OCI-LY1 (cell line): ENCODE measurements at regions not wholly inside any gene's neighbourhood (a gene's known extent, or its start where the extent isn't known, plus 50 kb on each side); places are given as distances from the start of the nearest gene placed in this dataset.

Experiments
- EZH2 ChIP-seq: fragments of 200-600 bp; sonication (generic), shearing (Covaris generic); IDR thresholded peaks from 2 replicates; pipeline ENCODE4 v1.8.0; 2017; ENCODE audit warnings: borderline replicate concordance, mixed run types, mild to moderate bottlenecking, antibody characterized with exemption, low read length, moderate library complexity, mixed read lengths
- TF ChIP-seq, protein P1 (sequence below): fragments of 200-600 bp; sonication (generic), shearing (Covaris generic); IDR thresholded peaks from 2 replicates; pipeline ENCODE4 v1.5.1; 2017; ENCODE audit warnings: mild to moderate bottlenecking, antibody characterized with exemption, low read length, moderate library complexity, mixed read lengths

DNA sequence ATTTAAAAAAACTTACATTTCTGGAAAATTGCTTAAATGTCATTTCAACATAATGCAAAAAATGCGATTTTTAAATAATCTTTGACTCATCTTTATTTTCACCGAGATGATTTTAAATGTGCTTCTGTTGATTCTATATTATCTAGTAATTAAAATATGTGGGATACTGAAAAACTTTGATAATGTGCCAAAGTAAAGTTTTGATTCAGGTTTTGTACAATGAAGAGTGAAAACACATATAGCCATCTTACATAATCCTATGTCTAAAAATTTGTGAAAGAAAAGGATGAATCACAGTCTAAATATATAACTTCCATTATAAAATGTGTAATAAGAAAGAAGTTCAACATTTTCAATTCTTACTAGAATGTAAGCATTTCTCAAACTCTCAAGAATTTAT lies 204.3 kb upstream of the ZC3H15 start:
- TF ChIP-seq, protein P1, sequence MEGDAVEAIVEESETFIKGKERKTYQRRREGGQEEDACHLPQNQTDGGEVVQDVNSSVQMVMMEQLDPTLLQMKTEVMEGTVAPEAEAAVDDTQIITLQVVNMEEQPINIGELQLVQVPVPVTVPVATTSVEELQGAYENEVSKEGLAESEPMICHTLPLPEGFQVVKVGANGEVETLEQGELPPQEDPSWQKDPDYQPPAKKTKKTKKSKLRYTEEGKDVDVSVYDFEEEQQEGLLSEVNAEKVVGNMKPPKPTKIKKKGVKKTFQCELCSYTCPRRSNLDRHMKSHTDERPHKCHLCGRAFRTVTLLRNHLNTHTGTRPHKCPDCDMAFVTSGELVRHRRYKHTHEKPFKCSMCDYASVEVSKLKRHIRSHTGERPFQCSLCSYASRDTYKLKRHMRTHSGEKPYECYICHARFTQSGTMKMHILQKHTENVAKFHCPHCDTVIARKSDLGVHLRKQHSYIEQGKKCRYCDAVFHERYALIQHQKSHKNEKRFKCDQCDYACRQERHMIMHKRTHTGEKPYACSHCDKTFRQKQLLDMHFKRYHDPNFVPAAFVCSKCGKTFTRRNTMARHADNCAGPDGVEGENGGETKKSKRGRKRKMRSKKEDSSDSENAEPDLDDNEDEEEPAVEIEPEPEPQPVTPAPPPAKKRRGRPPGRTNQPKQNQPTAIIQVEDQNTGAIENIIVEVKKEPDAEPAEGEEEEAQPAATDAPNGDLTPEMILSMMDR: no peak
- no peak for TF ChIP-seq EZH2
